Tongue (tissue), 1 donor: ENCODE measurements at regions not wholly inside any gene's neighbourhood (a gene's known extent, or its start where the extent isn't known, plus 50 kb on each side); places are given as distances from the start of the nearest gene placed in this dataset.

ENCODE experiments used
- DNase-seq: peaks from one replicate; pipeline ENCODE4 v3.0.0-alpha.2; 2015

DNA sequence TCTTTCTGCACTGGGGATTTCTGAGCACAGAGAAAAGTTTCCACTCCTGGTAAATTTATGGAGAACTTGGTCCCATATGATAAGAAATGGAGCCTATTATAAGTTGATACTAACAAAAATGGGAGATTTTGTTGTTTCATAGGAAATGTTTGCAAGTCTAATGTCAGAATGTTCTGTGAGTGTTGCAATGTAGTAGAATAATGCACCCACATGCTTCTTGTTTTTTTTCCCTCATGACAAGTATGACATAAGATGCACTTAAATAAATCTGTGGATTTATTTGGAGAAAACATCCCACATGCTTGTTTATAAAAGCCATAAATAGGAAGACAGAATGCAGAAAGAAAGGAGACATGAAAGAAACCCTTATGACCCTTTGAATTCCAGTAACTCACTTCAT is 50.8 kb upstream of the KCNJ6 start:
- no peak for DNase-seq

- no peak for DNase-seq
Measured at GRCh38 chr21:37968744-37969143, 52.5 kb upstream of the KCNJ6 start.

DNA sequence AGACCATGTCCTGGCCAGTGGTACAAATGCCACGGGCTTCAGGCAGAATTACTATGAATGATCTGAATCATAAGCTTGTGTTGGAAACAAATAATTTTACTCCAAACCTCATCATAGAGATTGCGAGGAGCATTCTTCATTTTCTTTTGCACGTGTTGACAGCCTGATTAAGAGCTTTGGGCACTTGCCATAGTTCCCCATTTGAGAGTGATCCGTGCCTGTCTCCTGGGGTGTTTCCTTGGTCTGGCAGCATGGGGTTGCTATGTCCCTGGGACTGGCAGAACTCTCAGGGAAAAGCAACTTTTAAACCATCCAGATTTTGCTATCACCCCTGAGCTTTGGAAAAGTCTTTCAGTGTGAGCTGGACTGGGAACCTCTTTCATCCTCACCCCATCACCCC is 54.3 kb upstream of the KCNJ6 start:
- DNase-seq = no peak

- DNase-seq = no peak
Measured at GRCh38 chr21:37971390-37971950, 55.2 kb upstream of the KCNJ6 start.

DNA sequence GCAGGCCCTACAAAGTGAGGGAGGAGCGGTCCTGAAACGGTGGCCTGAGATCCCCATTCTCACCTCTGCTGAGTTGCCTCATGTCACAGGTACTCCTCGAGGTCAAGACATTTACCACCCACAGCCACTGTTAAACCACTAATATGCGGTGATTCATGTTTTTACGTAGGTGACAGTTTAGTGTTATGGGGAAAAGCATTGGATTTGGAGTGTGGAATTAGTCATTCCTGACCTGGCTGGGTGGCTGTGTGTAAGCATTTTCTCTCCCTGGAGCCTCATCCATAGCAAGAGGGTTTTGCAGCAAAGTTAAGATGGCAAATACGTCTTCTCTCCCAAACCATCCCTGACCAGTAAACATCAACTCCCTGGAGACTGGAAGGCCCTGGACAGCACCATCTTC is 57.8 kb upstream of the KCNJ6 start:
- no peak for DNase-seq

- no peak for DNase-seq
Measured at GRCh38 chr21:37982496-37983318, 66.5 kb upstream of the KCNJ6 start.

DNA sequence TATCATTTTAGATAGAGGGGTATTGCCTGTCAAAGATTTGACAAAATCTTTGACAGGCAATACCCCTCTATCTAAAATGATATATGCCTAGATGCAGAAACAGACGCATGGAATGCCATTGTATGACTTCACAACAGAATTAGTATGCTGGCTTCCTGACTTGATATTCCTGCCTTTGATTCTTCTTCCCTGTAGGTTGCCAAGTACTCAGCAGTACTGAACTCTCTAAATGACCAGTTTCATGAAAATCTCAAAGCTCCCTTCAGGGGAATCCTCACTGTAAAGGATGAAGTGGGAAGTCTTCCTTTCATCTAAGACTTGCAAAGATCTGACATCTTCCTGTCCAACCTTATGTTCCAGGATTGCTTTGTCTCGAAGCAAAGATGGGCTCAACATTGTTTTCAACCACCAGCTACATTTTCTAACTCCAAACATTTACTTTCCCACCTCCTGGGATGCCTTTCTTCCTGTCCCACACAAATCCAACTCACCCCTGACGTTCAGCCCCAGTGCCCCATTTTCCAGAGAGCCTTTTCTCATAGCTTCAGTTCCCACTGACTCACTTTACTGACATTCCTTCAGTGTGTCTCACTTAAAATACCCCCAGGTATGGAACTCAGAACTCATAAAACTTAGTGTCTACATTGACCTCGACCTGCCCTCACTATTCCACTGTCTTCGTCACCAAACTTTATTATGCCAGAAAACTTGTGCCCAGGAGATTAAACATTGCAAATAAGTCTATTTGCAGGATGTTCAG is 67.3 kb upstream of the KCNJ6 start:
- DNase-seq = no peak

DNA sequence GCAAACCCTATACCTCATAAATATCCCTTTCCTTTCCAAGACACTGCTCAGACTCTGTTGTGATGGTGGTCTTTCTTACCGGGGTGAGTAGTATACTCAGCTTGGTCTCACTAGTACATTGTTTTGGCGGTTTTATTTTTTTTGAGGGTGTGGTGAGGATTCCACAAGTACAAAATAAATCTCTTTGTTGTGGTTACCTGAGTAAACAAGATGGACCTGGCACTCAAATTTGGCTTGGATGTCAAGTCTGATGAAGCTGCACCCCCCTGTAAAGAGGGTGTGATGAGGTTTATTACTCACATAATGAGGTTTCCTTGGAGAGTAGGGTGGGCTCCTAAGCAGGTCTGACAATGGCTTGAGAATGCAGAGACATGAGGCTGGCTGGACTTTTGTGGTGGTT is 68.2 kb upstream of the KCNJ6 start:
- DNase-seq = no peak

- DNase-seq = no peak
Measured at GRCh38 chr21:37986000-37986399, 69.7 kb upstream of the KCNJ6 start.

GRCh38 chr21:37986751-37987399 is 70.6 kb upstream of the KCNJ6 start:
- no peak for DNase-seq

DNA sequence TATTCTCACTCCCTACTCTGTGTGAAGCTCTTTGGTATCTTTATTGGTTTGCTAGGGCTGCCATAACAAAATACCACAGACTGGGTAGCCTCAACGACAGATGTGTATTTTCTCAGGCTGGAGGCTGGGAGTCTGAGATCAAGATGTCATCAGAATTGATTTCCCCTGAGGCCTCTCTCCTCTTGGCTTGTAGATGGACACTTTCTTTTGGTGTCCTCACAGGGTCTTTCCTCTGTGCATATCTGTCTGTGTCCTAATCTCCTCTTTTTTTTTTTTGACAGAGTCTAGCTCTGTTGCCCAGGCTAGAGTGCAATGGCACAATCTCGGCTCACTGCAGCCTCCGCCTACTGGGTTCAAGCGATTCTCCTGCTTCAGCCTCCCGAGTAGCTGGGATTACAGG is 71.4 kb upstream of the KCNJ6 start:
- DNase-seq = no peak

DNA sequence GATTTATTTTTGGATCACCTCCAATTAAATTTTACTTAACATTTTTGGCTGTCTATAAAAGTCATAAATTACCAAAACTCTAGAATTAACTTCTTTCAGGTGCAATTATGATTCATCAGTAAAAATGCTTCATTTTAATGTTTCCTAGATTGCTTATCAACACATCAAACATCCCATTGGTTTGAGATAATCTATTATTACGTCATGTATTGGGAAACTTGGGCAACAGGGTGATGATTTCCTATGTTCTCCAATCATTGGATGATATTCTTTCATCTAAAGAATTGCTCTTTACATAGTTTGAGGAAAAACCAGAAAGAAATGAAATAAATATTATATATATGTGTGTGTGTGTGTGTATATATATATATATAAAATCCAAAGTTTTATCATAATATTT is 76.8 kb upstream of the KCNJ6 start:
- DNase-seq = no peak

DNA sequence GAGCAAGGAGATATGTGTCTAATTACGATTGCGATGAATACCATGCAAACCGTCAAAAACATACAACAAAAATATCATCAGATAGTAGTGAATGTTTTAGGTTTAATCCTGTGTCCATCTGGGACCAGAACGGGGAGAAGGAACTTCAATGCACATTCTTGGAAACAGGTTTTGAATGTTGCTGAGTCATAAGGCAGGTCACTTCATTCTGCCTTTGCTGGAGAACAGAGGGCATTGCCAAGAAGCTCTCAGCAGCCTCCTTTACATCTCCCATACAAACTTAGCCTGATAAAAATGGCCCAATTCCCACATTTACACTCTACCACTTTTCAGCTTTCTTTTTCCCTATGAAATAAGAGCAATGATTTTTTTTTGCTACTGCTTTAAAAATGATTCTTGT is 78.0 kb upstream of the KCNJ6 start:
- no peak for DNase-seq

GRCh38 chr21:38012672-38013071 is 96.4 kb upstream of the KCNJ6 start:
- DNase-seq = no peak

GRCh38 chr21:38013741-38014140 is 97.5 kb upstream of the KCNJ6 start:
- no peak for DNase-seq

- DNase-seq = no peak
Measured at GRCh38 chr21:38014298-38014697, 98.0 kb upstream of the KCNJ6 start.

DNA sequence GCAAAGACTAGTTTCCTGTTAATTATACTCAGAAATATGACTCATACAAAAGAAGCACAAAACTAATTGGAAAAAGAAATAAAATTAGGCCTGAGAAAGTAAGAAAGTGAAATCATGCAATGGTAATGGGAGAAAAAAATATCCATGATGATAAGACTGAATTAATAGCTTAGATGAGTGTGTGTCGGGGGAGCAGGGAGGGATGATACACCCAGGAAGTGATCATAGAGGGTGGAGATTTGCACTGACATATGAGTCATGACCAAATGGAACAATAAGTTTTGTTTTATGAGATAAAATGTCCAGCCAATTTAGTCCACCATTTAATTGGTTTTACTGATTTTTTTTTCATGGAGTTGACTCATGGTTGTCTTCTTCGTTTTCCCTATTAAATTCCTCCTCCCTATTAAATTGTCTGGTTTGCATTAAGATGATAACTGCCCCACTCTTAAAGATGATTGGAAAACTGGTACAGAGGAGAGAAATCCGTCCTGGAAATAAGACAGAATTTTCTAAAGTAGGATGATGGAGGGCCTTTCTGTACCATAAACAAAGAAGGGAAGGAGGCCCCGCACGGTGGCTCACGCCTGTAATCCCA is 111.7 kb upstream of the KCNJ6 start:
- DNase-seq = no peak

GRCh38 chr21:38032082-38032801 is 116.0 kb upstream of the KCNJ6 start:
- DNase-seq = no peak

DNA sequence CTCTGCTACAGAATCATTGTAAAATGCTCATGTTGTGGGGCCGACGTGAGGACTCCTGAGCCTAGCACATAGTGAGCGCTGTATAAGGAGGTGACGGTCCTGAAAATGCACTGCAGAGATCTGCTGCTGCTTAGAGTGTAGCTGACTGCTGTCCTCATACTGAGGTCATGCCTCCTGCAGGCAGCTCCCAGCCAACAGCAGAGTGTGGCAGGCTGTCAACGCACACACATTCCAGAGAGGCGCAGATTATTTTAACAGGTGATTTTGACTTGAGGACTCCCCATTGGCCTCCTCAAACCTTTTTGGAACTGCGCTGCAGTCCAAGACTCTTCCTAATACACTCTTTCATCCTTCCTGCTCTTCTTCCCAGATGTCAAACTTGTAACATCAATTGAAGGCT is 119.8 kb upstream of the KCNJ6 start:
- DNase-seq = no peak

DNA sequence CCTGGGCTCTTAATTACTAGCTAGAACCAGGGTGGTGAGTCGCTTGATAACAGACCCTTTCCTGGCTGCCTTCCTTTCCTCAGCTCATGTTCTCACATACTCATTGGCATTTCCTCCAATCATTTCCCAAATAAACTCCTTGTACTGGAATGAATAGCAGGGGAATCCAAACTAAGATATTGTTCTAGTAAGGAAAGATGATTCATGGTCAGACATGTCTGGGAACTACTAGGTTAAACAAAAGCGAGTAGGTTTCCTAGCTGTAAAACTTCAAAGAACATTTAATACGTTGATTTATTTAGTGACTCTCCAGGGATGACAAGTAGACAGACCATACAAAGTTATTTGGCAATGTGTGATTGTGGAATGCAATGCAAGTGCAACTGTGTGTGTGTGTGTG is 121.2 kb upstream of the KCNJ6 start:
- DNase-seq = no peak

DNA sequence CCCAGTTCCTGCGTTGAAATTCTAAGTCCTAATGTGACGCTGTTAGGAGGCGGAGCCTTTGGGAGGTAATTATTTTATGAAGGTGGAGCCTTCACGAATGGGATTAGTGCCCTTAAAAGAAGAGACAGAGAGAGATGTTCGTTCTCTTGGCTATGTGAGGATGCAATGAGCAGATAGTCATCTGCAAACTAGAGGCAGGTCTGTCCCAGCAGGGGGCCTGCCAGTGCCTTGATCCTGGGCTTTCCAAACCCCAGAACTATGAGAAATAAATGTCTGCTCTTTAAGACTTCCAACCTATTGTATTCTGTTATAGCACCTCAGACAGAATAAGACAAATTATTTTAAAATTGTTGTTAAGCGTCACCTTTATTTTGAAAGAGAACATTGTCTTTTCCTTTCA is 123.1 kb upstream of the KCNJ6 start:
- no peak for DNase-seq

- no peak for DNase-seq
Measured at GRCh38 chr21:38039841-38040240, 123.6 kb upstream of the KCNJ6 start.
